GM18909 (cell line): ENCODE measurements at regions not wholly inside any gene's neighbourhood (a gene's known extent, or its start where the extent isn't known, plus 50 kb on each side); places are given as distances from the start of the nearest gene placed in this dataset.

ENCODE experiments used
- ATAC-seq: cut with Tn5 transposase; IDR thresholded peaks from one replicate; pipeline ENCODE4 v1.9.1; 2021; ENCODE audit warnings: mild to moderate bottlenecking; ENCODE audit not compliant: unreplicated experiment, poor library complexity

DNA sequence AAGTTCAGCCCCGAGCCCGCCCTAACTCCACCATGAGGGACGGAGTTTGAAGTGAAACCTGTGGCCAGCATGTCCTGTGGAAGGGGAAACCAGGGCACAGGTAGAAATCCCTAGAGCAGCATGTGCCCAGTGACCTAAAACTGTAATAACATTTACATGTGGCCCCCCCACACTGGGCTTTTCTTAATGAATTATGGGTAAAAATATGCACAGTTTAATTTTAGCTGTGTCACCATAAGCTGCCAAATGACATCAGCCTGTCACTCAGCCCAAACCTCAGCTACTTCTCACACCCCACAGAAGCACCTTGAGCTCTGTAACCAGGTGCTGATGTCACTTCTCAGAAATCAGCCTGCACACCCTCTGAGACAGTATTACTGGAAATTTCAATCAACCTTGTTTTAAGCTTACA is 50.0 kb upstream of the SLC19A1 start:
- peak; percentile 51 for ATAC-seq

DNA sequence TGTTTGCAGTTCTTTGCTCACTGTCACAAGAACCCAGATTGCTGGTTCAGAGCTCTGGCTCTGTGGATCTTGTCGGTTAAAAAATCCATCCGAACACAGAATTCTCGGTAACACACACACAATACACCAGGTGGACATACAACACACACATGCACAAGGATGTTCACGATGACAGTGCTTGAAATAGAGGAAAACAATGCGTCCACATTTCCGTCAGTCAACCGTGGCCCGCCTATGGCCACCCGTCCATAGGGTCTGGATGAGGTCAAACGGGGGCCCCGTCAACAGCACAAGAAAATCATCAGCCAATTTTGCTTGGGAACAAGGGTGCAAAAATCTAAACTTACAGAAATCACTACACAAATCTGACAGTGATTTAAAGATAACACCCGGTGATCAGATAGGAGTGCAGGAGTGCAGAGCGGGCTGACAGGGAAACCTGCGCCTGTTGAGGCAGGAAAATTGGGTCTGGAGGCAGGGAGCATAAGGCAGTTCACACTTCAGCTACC is 50.4 kb upstream of the SLC19A1 start:
- ATAC-seq: no peak

DNA sequence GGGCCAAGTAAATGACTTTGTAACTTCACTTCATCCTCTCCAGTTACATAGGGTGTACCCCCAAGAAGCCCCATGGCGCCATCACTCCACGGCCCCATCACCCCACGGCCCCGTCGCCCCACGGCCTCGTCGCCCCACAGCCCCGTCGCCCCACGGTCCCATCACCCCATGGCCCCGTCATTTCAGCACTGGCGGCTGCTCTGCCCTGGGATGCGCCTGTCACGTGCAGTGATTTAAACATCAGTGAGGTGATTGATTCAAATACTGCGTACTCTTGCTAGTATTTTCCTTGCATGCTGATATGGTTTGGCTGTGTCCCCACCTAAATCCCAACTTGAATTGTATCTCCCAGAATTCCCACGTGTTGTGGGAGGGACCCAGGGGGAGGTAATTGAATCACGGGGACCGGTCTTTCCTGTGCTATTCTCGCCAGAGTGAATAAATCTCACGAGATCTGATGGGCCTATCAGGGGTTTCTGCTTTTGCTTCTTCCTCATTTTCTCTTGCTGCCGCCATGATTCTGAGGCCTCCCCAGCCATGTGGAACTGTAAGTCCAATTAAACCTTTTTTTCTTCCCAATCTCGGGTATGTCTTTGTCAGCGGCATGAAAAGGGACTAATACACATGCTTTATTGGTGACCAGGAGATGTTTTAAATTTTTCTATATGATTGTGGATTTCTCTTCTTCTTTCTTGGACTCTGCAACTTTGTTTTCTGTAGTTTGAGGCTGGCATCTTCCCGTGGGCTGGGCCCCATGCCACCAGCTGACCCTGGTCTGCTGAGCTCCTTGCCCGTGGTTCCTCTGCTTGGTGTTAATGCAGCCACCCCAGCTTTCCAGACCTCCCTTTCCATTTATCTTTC is 50.1 kb upstream of the PCBP3 start:
- ATAC-seq: no peak
